K562 (cell line): ENCODE measurements at regions not wholly inside any gene's neighbourhood (a gene's known extent, or its start where the extent isn't known, plus 50 kb on each side); places are given as distances from the start of the nearest gene placed in this dataset.

Source experiments
- CAMTA2 ChIP-seq: fragments of 250-450 bp; sonication (Bioruptor Pico); conservative IDR thresholded peaks from 2 replicates; pipeline ENCODE4 v1.5.1; 2022
- CTCF ChIP-seq, 3 experiments: IDR thresholded peaks in 2 of 3; conservative IDR thresholded peaks in 1 of 3; 2 replicates each; pipeline ENCODE4 v1.5.1; 2011 to 2012; ENCODE audit warnings: low read length in 3 of 3, mild to moderate bottlenecking in 3 of 3, control low read depth in 2 of 3, improper control_type of control experiment in 1 of 3, inconsistent platforms in 1 of 3, low read depth in 1 of 3, mixed read lengths in 1 of 3, moderate library complexity in 1 of 3; ENCODE audit not compliant: insufficient read depth in 2 of 3
- DPF2 ChIP-seq: fragments of 450-650 bp; IDR thresholded peaks from 2 replicates; pipeline ENCODE4 v1.6.1; 2016
- EWSR1 ChIP-seq: fragments of 450-650 bp; IDR thresholded peaks from 2 replicates; pipeline ENCODE4 v1.6.1; 2018; ENCODE audit warnings: borderline replicate concordance, mild to moderate bottlenecking, low read depth, moderate library complexity; ENCODE audit not compliant: partially characterized antibody
- EZH2 ChIP-seq: IDR thresholded peaks from 2 replicates; pipeline ENCODE4 v1.6.1; 2012; ENCODE audit warnings: low read depth, mild to moderate bottlenecking, inconsistent platforms, low read length, borderline replicate concordance
- FIP1L1 ChIP-seq: fragments of 200-400 bp; formaldehyde crosslinking; IDR thresholded peaks from 2 replicates; pipeline ENCODE4 v1.6.1; 2018; ENCODE audit warnings: mild to moderate bottlenecking, low read depth, low read length; ENCODE audit not compliant: poor library complexity, severe bottlenecking
- GATAD2B ChIP-seq: fragments of 450-650 bp; IDR thresholded peaks from 2 replicates; pipeline ENCODE4 v1.6.1; 2017; ENCODE audit warnings: mild to moderate bottlenecking, borderline replicate concordance
- HDAC6 ChIP-seq: IDR thresholded peaks from 2 replicates; pipeline ENCODE4 v1.6.1; 2012; ENCODE audit warnings: low read depth, mild to moderate bottlenecking, control low read depth, inconsistent platforms, low read length, moderate library complexity
- HMG20B ChIP-seq: fragments of 250-450 bp; sonication (Bioruptor Pico); IDR thresholded peaks from 2 replicates; pipeline ENCODE4 v1.5.0; 2021; ENCODE audit warnings: mild to moderate bottlenecking
- KLF10 ChIP-seq: fragments of 250-450 bp; sonication (Bioruptor Pico); IDR thresholded peaks from 2 replicates; pipeline ENCODE4 v1.6.1; 2021; ENCODE audit warnings: matching md5 sums
- NFE2L1 ChIP-seq: fragments of 450-650 bp; IDR thresholded peaks from 2 replicates; pipeline ENCODE4 v1.6.1; 2016; ENCODE audit warnings: missing genetic modification characterization, low read depth, mild to moderate bottlenecking, missing compliant biosample characterization, moderate library complexity, borderline replicate concordance
- POLR2A ChIP-seq: fragments of 450-650 bp; conservative IDR thresholded peaks from 2 replicates; pipeline ENCODE4 v1.6.1; 2016
- ZBTB33 ChIP-seq: sonication (generic); formaldehyde crosslinking; IDR thresholded peaks from 2 replicates; pipeline ENCODE4 v1.8.1; 2023; ENCODE audit warnings: mild to moderate bottlenecking, missing genetic modification reagents

- TF ChIP-seq KLF10 (CRISPR knock-in tag) (no peak), EWSR1 (no peak), CAMTA2 (CRISPR knock-in tag) (no peak), EZH2 (no peak), CTCF (IDR thresholded peaks at IDR 0.05 in 2 of 3, conservative IDR thresholded peaks at IDR 0.05 in 1 of 3; ENCODE audit: insufficient read depth in 2 of 3, low read depth in 1 of 3, low read length in 3 of 3) (no peak), DPF2 (no peak), HMG20B (CRISPR knock-in tag) (no peak), NFE2L1 (tag) (no peak), GATAD2B (no peak), FIP1L1 (no peak), HDAC6 (no peak), POLR2A (no peak), ZBTB33 (CRISPR knock-in tag) (no peak)
Observed at GRCh38 chr1:30422251-30422650, 301.1 kb downstream of the MATN1 start.
